HAP-1 (cell line): ENCODE measurements at regions not wholly inside any gene's neighbourhood (a gene's known extent, or its start where the extent isn't known, plus 50 kb on each side); places are given as distances from the start of the nearest gene placed in this dataset.

Experiments used
- DNase-seq, 2 experiments: peaks; one replicate each; pipeline ENCODE4 v3.0.0-alpha.2; 2016 to 2020; ENCODE audit warnings: low spot score in 2 of 2
- H3K27me3 ChIP-seq: fragments of 250-450 bp; sonication (Bioruptor Pico); 2 replicates; pipeline ENCODE4 v1.5.1; 2020; ENCODE audit warnings: low read depth, mild to moderate bottlenecking, moderate library complexity
- H3K36me3 ChIP-seq: fragments of 250-450 bp; sonication (Bioruptor Pico); replicated peaks from 2 replicates; pipeline ENCODE4 v1.5.1; 2020; ENCODE audit warnings: mild to moderate bottlenecking
- H3K4me1 ChIP-seq: fragments of 250-450 bp; sonication (Bioruptor Pico); 2 replicates; pipeline ENCODE4 v1.5.1; 2020; ENCODE audit warnings: mild to moderate bottlenecking
- H3K4me3 ChIP-seq: fragments of 250-450 bp; sonication (Bioruptor Pico); 2 replicates; pipeline ENCODE4 v1.5.1; 2020; ENCODE audit warnings: mild to moderate bottlenecking, moderate library complexity
- H3K9me3 ChIP-seq: fragments of 250-450 bp; sonication (Bioruptor Pico); 2 replicates; pipeline ENCODE4 v1.5.1; 2020; ENCODE audit warnings: mild to moderate bottlenecking, moderate library complexity
- in situ Hi-C: fragments of 300-500 bp; cut with MboI; formaldehyde crosslinking; loops from 3 replicates; pipeline ENCODE4 v1.14.3; 2020; ENCODE audit warnings: low sequenced_read_pairs, inconsistent platforms, mixed read lengths

DNA sequence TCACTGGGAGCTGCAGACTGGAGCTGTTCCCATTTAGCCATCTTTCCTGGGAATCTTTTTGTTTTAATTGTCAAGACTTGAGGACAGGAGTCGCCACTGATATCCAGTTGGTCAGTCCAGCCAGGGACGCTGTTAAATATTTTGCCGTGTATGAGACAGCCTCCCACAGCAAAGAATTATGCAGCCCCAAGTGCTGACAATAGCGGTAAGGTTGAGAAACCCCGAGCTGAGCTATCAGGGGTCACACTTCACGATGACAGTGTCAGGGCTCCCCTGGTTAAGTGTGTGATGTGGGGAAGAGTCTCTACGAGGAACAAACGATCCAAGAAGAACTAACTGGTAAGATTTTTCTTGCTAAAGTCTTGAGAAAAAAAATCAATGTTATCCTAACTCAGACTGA, 372.0 kb upstream of the MPDZ start:
- in situ Hi-C loops = no loop called here
- DNase-seq = no peak
- Histone ChIP-seq H3K36me3 (no peaks in the 10 kb centered on the region), H3K4me3 (no peak overlapping the region), H3K4me1 (no peaks in the 10 kb centered on the region), H3K27me3 (no peaks in the 10 kb centered on the region), H3K9me3 (no peaks in the 10 kb centered on the region)

DNA sequence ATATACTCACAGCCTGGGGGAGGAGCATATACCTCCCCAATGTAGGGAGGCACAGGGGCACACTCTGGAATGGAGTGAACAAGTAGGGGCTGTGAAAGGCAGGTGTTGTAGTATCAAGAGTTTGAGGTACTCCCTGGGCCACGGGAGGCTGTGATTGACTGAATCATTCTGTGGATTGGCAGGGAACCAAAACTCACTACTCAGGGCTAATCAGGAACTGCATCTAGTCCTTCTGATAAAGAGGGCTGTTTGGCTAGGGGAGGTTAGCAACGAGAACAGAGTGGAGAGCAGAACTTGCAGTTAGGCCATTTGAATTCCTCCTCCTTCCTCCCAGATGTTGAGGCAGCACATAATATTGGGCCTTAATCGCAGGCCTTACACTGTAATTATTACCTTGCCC, 369.2 kb upstream of the MPDZ start:
- in situ Hi-C loops = no loop called here
- Histone ChIP-seq H3K4me1 (no peaks in the 10 kb centered on the region), H3K27me3 (no peaks in the 10 kb centered on the region), H3K4me3 (no peak overlapping the region), H3K36me3 (no peaks in the 10 kb centered on the region), H3K9me3 (no peaks in the 10 kb centered on the region)
- no peak for DNase-seq

- Histone ChIP-seq H3K4me1 (no peaks in the 10 kb centered on the region), H3K36me3 (no peaks in the 10 kb centered on the region), H3K27me3 (no peaks in the 10 kb centered on the region), H3K9me3 (no peaks in the 10 kb centered on the region), H3K4me3 (no peak overlapping the region)
- in situ Hi-C loops = no loop called here
- DNase-seq = no peak
Observed at GRCh38 chr9:13648068-13648467, 368.6 kb upstream of the MPDZ start.

GRCh38 chr9:13646500-13647021, 367.1 kb upstream of the MPDZ start:
- no peaks in the 10 kb centered on the region for H3K27me3 ChIP-seq
- no peaks in the 10 kb centered on the region for H3K9me3 ChIP-seq
- H3K4me1 ChIP-seq = no peaks in the 10 kb centered on the region
- no peaks in the 10 kb centered on the region for H3K36me3 ChIP-seq
- in situ Hi-C loops = no loop called here
- DNase-seq = no peak
- H3K4me3 ChIP-seq = no peak overlapping the region

DNA sequence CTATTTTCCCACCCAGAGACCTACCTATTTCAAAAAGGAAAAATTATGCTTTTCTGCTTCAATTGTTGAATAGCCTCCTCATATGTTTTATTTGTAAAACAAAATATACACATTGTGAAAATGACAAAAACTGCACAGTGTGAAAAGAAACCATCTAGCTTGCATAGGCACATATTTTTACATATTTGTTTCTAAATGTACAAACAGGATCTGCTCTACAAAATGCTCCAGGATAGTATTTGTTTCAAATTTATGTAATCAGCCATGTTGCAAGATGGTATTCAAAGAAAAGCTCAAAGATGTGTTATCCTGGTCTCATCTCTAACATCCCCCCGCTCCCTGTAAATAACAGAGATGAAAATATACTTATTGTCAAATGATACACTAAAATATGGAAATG, 366.1 kb upstream of the MPDZ start:
- Histone ChIP-seq H3K27me3 (no peaks in the 10 kb centered on the region), H3K36me3 (no peaks in the 10 kb centered on the region), H3K4me3 (no peak overlapping the region), H3K4me1 (no peaks in the 10 kb centered on the region), H3K9me3 (no peaks in the 10 kb centered on the region)
- in situ Hi-C loops = no loop called here
- DNase-seq = no peak

GRCh38 chr9:13644675-13645074, 365.2 kb upstream of the MPDZ start:
- in situ Hi-C loops = no loop called here
- Histone ChIP-seq H3K4me1 (no peaks in the 10 kb centered on the region), H3K36me3 (no peaks in the 10 kb centered on the region), H3K9me3 (no peaks in the 10 kb centered on the region), H3K4me3 (no peak overlapping the region), H3K27me3 (no peaks in the 10 kb centered on the region)
- no peak for DNase-seq

DNA sequence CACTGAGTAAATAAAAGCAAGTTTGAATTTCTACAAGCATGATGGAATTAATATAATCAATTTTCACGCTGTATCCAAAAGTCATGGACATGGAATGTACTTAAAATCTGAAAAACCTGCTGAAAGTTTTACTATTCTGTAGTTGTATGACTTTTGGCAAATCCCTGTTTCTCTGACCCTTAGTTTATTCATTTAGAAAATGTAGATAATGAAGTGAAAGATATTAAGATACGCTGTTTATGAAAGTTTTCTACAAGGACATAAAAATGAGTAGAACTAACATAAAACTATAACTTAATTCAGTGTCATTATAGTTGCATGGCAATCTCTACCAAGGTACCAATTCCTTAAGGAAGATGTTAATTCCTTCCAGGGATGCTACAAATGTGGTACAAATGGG, 363.2 kb upstream of the MPDZ start:
- H3K36me3 ChIP-seq = no peaks in the 10 kb centered on the region
- no peaks in the 10 kb centered on the region for H3K9me3 ChIP-seq
- no peaks in the 10 kb centered on the region for H3K27me3 ChIP-seq
- no peak for DNase-seq
- no peaks in the 10 kb centered on the region for H3K4me1 ChIP-seq
- H3K4me3 ChIP-seq = no peak overlapping the region
- in situ Hi-C loops = no loop called here

DNA sequence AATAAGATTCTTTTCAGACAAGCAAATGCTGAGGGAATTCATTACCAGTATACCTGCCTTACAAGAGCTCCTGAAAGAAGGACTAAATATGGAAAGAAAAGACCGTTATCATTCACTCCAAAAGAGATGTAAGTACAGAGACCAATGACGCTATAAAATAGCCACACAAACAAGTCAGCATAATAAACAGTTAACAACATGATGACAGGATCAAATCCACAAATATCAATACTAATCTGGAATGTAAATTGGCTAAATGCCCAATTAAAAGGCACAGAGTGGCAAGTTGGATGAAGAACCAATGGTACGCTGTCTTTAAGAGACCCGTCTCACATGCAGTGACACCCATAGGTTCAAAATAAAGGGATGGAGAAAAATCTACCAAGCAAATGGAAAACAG, 349.6 kb upstream of the MPDZ start:
- DNase-seq = no peak
- in situ Hi-C loops = no loop called here

GRCh38 chr9:13628526-13628925, 349.0 kb upstream of the MPDZ start:
- Histone ChIP-seq H3K27me3 (no peaks in the 10 kb centered on the region), H3K36me3 (no peaks in the 10 kb centered on the region), H3K4me3 (no peak overlapping the region), H3K9me3 (0 out of 2 replicates have a peak, but pooled peaks cover 3% of the 10 kb centered on the region), H3K4me1 (no peaks in the 10 kb centered on the region)
- DNase-seq = no peak
- in situ Hi-C loops = no loop called here

More for the DNA sequence above, 349.6 kb upstream of the MPDZ start:
- H3K4me1 ChIP-seq = no peaks in the 10 kb centered on the region
- H3K9me3 ChIP-seq = 0 out of 2 replicates have a peak, but pooled peaks cover 3% of the 10 kb centered on the region
- H3K4me3 ChIP-seq = no peak overlapping the region
- H3K36me3 ChIP-seq = no peaks in the 10 kb centered on the region
- H3K27me3 ChIP-seq = no peaks in the 10 kb centered on the region

DNA sequence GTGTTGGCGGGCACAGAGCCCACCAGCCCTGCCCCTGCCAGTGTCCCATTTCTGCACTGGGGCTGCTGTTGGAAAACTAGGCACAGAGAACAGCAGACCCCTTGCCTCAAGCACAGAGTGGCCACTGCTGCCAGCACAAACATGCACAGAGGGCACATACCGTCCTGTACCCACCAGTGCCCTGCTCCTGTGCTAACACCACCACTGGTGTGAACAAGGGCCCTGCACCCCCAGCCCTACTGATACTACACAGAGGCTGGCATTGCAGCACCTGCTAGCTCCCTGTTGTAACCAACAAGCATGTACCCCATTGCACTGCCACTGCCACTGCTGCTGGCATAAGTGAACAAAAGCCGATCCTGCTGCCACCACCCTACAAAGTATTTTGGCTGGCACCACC, 348.0 kb upstream of the MPDZ start:
- in situ Hi-C loops = no loop called here
- H3K36me3 ChIP-seq = no peaks in the 10 kb centered on the region
- H3K9me3 ChIP-seq = 0 out of 2 replicates have a peak, but pooled peaks cover 3% of the 10 kb centered on the region
- H3K27me3 ChIP-seq = no peaks in the 10 kb centered on the region
- DNase-seq = no peak
- H3K4me3 ChIP-seq = no peak overlapping the region
- no peaks in the 10 kb centered on the region for H3K4me1 ChIP-seq

- no peaks in the 10 kb centered on the region for H3K4me1 ChIP-seq
- in situ Hi-C loops = no loop called here
Observed at GRCh38 chr9:13627071-13627470, 347.6 kb upstream of the MPDZ start.

GRCh38 chr9:13626601-13627000, 347.1 kb upstream of the MPDZ start:
- no peak overlapping the region for H3K4me3 ChIP-seq
- 0 out of 2 replicates have a peak, but pooled peaks cover 3% of the 10 kb centered on the region for H3K9me3 ChIP-seq
- no peaks in the 10 kb centered on the region for H3K27me3 ChIP-seq
- DNase-seq = no peak
- no peaks in the 10 kb centered on the region for H3K36me3 ChIP-seq
- in situ Hi-C loops = no loop called here
- H3K4me1 ChIP-seq = no peaks in the 10 kb centered on the region

More at GRCh38 chr9:13627071-13627470, 347.6 kb upstream of the MPDZ start:
- H3K9me3 ChIP-seq = 0 out of 2 replicates have a peak, but pooled peaks cover 3% of the 10 kb centered on the region
- no peaks in the 10 kb centered on the region for H3K27me3 ChIP-seq
- no peak overlapping the region for H3K4me3 ChIP-seq
- H3K36me3 ChIP-seq = no peaks in the 10 kb centered on the region
- no peak for DNase-seq

- Histone ChIP-seq H3K4me1 (no peaks in the 10 kb centered on the region), H3K9me3 (no peaks in the 10 kb centered on the region), H3K27me3 (no peaks in the 10 kb centered on the region), H3K4me3 (no peak overlapping the region), H3K36me3 (no peaks in the 10 kb centered on the region)
- in situ Hi-C loops = no loop called here
- DNase-seq = no peak
Observed at GRCh38 chr9:13621872-13622564, 342.5 kb upstream of the MPDZ start.

GRCh38 chr9:13616491-13617035, 337.1 kb upstream of the MPDZ start:
- H3K27me3 ChIP-seq = no peaks in the 10 kb centered on the region
- DNase-seq = no peak
- no peaks in the 10 kb centered on the region for H3K4me1 ChIP-seq
- 0 out of 2 replicates have a peak, but pooled peaks cover 6% of the 10 kb centered on the region for H3K9me3 ChIP-seq
- H3K4me3 ChIP-seq = no peak overlapping the region
- no peaks in the 10 kb centered on the region for H3K36me3 ChIP-seq
- in situ Hi-C loops = no loop called here
